Stimulated activated naive CD8-positive, alpha-beta T cell treated with anti-CD3 and anti-CD28 coated beads, Interleukin-15, amount 100 ng/mL, for 72 hours (primary cell): ENCODE measurements at regions not wholly inside any gene's neighbourhood (a gene's known extent, or its start where the extent isn't known, plus 50 kb on each side); places are given as distances from the start of the nearest gene placed in this dataset.
"Not testable (repeated sequence)": the region's sequence is repeated elsewhere in the genome, so short reads cannot be mapped to it uniquely, and the experiment has no call there.

ENCODE experiments used
- ATAC-seq: fragments of 150-1000 bp; cut with Tn5 transposase; 2 replicates; pipeline ENCODE4 v1.10.0; 2021; ENCODE audit warnings: mild to moderate bottlenecking, moderate library complexity
- DNase-seq, 2 donors: peaks; one replicate each; pipeline ENCODE4 v3.0.0; 2021 to 2022
- H3K27ac Mint-ChIP-seq, 2 donors: one replicate each; pipeline ENCODE4 v1.8.0; 2022; ENCODE audit warnings: mild to moderate bottlenecking in 2 of 2, mixed read lengths in 2 of 2, moderate library complexity in 2 of 2
- H3K27me3 Mint-ChIP-seq: one replicate; pipeline ENCODE4 v1.8.0; 2022; ENCODE audit warnings: mixed read lengths
- H3K4me1 Mint-ChIP-seq: one replicate; pipeline ENCODE4 v1.8.0; 2022; ENCODE audit warnings: mild to moderate bottlenecking, mixed read lengths
- H3K4me3 Mint-ChIP-seq, 2 donors: one replicate each; pipeline ENCODE4 v1.8.0; 2022; ENCODE audit warnings: mild to moderate bottlenecking in 2 of 2, mixed read lengths in 2 of 2, moderate library complexity in 1 of 2
- H3K9me3 Mint-ChIP-seq, 2 donors: one replicate each; pipeline ENCODE4 v1.8.0; 2022; ENCODE audit warnings: mixed read lengths in 2 of 2

DNA sequence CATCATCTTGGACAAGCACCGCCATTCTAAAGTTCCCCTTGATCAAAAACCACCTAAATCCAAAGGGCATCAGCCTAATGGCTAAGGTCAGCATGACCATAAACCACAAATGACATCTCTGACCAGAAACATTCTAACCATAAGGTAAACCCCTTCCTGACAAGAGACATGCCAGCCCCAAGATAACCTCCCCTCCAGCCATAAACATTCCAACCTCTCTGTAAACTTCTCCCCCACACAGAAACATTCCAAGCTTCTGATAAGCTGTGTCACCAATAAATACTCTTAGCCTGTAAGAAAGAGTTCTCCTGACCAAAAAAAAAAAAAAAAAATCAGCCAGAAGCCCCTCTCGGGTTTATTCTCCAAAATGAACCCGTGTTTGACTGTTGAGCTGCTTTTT is 268.2 kb downstream of the RNF152 start:
- peaks cover 19% of the 10 kb centered on the region for H3K27me3 Mint-ChIP-seq
- not testable (repeated sequence) for DNase-seq, H3K4me1 Mint-ChIP-seq, ATAC-seq, H3K27ac Mint-ChIP-seq, H3K4me3 Mint-ChIP-seq, H3K9me3 Mint-ChIP-seq

DNA sequence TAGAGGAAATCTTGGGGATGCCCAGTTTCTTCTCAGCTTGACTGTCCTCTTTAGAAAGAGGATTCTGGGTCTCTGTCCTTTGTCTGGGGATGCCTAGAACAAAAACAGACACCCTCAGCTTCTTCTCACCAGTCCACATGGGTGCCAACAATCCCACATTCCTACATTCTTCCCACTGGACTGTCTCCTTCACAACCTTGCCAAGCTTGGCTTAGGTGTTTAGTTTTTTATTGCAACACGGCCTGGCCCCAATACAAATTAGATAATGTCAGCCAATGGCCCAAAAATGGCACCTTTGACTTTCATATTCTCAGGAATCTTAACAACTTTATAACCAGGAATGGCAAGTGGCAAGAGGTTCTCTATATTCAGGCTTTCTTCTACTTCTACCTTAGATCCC is 273.0 kb downstream of the RNF152 start:
- Mint-ChIP-seq H3K4me3 (no peak overlapping the region), H3K9me3 (no peaks in the 10 kb centered on the region), H3K4me1 (no peaks in the 10 kb centered on the region), H3K27me3 (peaks cover 27% of the 10 kb centered on the region), H3K27ac (no peak overlapping the region)
- ATAC-seq (no peak), DNase-seq (no peak)

DNA sequence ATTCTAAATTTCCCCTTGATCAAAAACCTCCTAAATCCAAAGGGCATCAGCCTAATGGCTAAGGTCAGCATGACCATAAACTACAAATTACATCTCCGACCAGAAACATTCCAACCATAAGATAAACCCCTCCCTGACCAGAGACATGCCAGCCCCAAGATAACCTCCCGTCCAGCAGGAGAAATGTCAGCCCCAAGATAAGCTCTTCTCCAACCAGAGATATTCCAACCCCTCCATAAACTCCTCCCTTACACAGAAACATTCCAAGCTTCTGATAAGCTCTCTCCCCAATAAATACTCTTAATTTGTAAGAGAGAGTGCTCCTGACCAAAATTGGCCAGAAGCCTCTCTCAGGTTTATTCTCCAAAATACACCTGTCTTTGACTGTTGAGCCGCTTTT is 274.0 kb downstream of the RNF152 start:
- Mint-ChIP-seq H3K4me1 (no peaks in the 10 kb centered on the region), H3K27me3 (peaks cover 24% of the 10 kb centered on the region), H3K4me3 (no peak overlapping the region), H3K9me3 (no peaks in the 10 kb centered on the region), H3K27ac (no peak overlapping the region)
- DNase-seq = no peak
- ATAC-seq = no peak

DNA sequence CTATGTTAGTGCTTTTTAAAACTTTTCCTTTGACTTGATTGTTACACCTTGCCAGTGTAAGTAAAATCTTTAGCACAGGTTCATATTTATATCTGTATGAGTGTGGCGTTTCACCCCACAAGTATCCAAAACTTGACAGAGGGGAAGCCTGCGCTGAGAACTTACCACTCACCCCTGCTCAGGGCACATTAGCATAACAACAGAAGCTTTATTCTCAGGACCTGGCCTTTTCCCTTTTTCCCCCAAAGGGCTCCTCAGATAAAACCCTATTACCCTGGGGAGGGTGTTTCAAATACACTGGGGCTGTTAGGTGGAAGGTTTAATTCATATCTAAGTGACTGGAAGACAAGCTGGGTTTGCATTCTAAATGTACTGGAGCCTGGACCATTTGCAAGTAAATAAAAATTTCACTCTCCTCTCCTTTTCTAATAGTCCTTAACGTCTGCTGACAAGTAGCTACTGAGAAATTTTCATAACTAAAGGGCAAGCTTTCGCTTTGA is 276.6 kb downstream of the RNF152 start:
- Mint-ChIP-seq H3K4me1 (no peaks in the 10 kb centered on the region), H3K9me3 (no peaks in the 10 kb centered on the region), H3K27me3 (peaks cover 24% of the 10 kb centered on the region), H3K27ac (no peak overlapping the region), H3K4me3 (no peak overlapping the region)
- ATAC-seq (no peak), DNase-seq (no peak)

- no peak overlapping the region for H3K27ac Mint-ChIP-seq
- H3K4me1 Mint-ChIP-seq = no peaks in the 10 kb centered on the region
- no peaks in the 10 kb centered on the region for H3K9me3 Mint-ChIP-seq
- no peak overlapping the region for H3K4me3 Mint-ChIP-seq
- ATAC-seq (no peak), DNase-seq (no peak)
- H3K27me3 Mint-ChIP-seq = peaks cover 21% of the 10 kb centered on the region
Measured at GRCh38 chr18:61612517-61612916, 279.3 kb downstream of the CDH20 start.

GRCh38 chr18:61609131-61609530 is 275.9 kb downstream of the CDH20 start:
- Mint-ChIP-seq H3K9me3 (no peaks in the 10 kb centered on the region), H3K27me3 (peaks cover 43% of the 10 kb centered on the region), H3K4me1 (no peaks in the 10 kb centered on the region), H3K4me3 (no peak overlapping the region), H3K27ac (no peak overlapping the region)
- ATAC-seq = no peak
- no peak for DNase-seq

DNA sequence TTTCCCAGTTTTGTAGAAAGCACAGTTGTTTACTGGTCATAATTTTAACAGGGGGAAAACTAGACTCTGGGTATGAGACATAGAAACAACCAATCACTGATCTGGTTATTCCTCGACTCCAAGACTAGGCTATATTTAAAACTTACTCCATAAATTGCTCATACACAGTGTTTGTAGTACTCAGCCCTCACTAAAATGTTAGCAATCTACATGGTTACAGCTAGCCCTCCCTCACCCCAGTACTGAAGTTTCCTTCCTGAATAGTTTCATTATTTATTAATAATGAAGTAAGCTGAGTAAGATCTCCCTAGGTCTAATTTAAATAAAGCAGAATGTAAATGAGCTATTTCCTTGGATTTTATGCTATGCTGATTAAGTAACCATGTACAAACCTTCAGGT is 275.1 kb downstream of the CDH20 start:
- DNase-seq = no peak
- H3K4me3 Mint-ChIP-seq = no peak overlapping the region
- no peak overlapping the region for H3K27ac Mint-ChIP-seq
- no peaks in the 10 kb centered on the region for H3K9me3 Mint-ChIP-seq
- peaks cover 48% of the 10 kb centered on the region for H3K27me3 Mint-ChIP-seq
- ATAC-seq = no peak
- H3K4me1 Mint-ChIP-seq = no peaks in the 10 kb centered on the region

DNA sequence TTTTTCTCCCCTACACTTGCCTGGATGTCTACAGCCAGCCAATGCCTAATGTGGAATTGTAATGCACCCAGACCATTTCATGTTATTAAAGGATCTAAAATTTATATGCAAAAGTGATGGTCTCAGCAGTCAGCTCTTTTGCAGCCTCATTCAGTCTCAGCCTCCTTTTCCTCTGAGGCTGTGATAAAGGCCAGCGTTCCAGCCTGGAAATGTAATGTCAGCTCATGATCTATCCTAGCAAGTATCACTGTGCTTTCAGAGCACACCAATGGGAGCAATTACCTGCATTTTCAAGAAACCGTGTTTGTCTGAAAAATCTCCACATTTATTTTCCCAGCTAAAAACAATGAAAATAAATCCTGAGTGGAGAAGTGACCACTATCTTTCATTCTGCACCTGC is 274.6 kb downstream of the CDH20 start:
- no peak overlapping the region for H3K4me3 Mint-ChIP-seq
- no peak overlapping the region for H3K27ac Mint-ChIP-seq
- no peak for DNase-seq
- no peaks in the 10 kb centered on the region for H3K4me1 Mint-ChIP-seq
- no peak for ATAC-seq
- no peaks in the 10 kb centered on the region for H3K9me3 Mint-ChIP-seq
- H3K27me3 Mint-ChIP-seq = peaks cover 53% of the 10 kb centered on the region

DNA sequence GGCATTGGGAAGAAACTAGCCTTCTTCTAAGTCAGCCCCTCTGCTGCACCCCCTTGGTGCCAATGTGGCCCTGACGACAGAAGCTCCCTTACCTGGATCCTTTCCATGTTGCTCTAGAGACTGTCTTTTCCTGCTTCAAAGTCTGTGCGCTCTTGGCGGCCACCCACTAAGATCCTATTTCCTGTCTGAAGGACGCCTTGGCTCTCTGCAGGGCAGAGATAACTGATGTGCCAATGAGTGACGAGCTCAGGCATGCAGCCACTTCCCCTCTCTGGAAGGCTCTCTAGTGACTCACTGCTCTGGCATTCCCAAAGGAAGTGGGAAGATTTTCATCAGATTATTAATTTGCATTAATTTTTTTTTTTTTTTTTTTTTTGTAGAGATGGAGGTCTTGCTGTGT is 273.5 kb downstream of the CDH20 start:
- Mint-ChIP-seq H3K4me3 (no peak overlapping the region), H3K27me3 (peaks cover 55% of the 10 kb centered on the region), H3K27ac (no peak overlapping the region), H3K4me1 (no peaks in the 10 kb centered on the region), H3K9me3 (no peaks in the 10 kb centered on the region)
- ATAC-seq (no peak), DNase-seq (no peak)

GRCh38 chr18:61606068-61606660 is 272.9 kb downstream of the CDH20 start:
- no peak for DNase-seq
- no peaks in the 10 kb centered on the region for H3K4me1 Mint-ChIP-seq
- H3K9me3 Mint-ChIP-seq = no peaks in the 10 kb centered on the region
- peaks cover 55% of the 10 kb centered on the region for H3K27me3 Mint-ChIP-seq
- no peak for ATAC-seq
- no peak overlapping the region for H3K27ac Mint-ChIP-seq
- H3K4me3 Mint-ChIP-seq = no peak overlapping the region

DNA sequence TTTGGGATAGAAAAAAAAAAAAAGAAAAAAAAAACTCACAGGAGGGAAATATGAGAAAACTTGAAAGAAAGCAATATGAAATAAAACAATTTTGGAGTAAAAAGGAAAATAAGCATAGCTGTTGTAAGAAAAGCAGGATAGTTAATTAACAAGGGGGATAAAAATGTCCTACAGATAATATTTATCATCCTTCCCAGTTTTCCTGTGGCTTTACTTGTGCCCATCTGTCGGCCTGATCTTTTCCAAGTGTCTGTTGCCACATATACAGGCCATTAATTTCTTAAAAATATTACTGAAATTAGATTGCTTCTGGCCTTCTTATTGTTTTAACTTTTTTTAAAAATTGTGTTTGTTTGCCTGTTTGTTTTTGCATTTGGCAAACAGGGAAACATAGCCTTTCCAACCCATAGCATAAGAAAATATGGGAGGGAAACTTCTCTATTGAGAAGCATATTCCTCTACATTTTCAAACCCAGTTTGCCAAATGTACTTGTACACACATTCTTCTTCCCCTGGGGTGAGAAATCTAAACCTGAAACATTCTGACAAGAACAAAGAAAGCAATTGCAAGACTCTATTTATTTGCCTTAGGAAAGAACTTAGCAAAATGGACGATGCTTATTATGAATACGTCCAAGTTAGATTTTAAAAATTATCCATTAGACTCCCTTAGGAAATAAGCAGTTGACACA is 272.3 kb downstream of the CDH20 start:
- ATAC-seq (no peak), DNase-seq (no peak)
- Mint-ChIP-seq H3K4me3 (no peak overlapping the region), H3K9me3 (no peaks in the 10 kb centered on the region), H3K4me1 (no peaks in the 10 kb centered on the region), H3K27me3 (peaks cover 51% of the 10 kb centered on the region), H3K27ac (no peak overlapping the region)
